ENCODE measurements at regions not wholly inside any gene's neighbourhood (a gene's known extent, or its start where the extent isn't known, plus 50 kb on each side); places are given as distances from the start of the nearest gene placed in this dataset.

DNA sequence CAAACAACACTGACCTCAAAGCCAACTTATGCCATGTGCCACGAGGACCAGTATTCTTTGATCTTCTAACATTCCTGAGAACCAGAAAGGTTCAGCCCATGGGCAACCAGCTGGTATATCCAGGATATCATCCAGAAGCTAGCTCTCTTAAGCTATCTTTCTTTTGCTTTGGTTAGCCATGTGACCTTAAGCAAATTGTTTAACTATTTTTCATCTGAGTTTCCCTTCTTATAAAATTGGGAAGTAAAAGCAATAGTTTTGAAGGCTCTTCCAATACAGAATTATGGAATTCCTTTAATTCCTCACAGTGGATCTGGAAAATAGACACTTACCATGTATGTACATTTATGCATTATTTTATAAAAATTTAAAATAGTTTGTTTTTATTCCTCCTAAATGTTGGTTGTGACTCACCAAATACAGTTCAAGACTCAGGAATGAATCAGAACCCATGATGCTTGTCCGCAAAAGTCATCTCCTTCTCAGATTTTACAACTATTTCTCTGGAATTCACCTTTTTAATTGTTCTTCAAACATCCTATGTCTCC is 435.7 kb downstream of the ZEB2 start:
- intact Hi-C loops (cut with DNase I; ENCODE audit: low total_unique reads), result no loop called here
- H3K4me1 ChIP-seq, result no peaks in the 10 kb centered on the region
- TF ChIP-seq, protein P1, sequence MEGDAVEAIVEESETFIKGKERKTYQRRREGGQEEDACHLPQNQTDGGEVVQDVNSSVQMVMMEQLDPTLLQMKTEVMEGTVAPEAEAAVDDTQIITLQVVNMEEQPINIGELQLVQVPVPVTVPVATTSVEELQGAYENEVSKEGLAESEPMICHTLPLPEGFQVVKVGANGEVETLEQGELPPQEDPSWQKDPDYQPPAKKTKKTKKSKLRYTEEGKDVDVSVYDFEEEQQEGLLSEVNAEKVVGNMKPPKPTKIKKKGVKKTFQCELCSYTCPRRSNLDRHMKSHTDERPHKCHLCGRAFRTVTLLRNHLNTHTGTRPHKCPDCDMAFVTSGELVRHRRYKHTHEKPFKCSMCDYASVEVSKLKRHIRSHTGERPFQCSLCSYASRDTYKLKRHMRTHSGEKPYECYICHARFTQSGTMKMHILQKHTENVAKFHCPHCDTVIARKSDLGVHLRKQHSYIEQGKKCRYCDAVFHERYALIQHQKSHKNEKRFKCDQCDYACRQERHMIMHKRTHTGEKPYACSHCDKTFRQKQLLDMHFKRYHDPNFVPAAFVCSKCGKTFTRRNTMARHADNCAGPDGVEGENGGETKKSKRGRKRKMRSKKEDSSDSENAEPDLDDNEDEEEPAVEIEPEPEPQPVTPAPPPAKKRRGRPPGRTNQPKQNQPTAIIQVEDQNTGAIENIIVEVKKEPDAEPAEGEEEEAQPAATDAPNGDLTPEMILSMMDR (IDR thresholded peaks at IDR 0.05), result no peak
- TF ChIP-seq POLR2AphosphoS5 (IDR thresholded peaks at IDR 0.05) (no peak), EP300 (IDR thresholded peaks at IDR 0.05) (no peak), POLR2A (IDR thresholded peaks at IDR 0.05) (no peak)
- no peak overlapping the region for H3K4me3 ChIP-seq
- H3K36me3 ChIP-seq, result no peaks in the 10 kb centered on the region
- no peaks in the 10 kb centered on the region for H3K9me3 ChIP-seq
- H3K27me3 ChIP-seq, result no peaks in the 10 kb centered on the region
- DNase-seq, result no peak
- no peak overlapping the region for H3K27ac ChIP-seq
- 77 to 89% (median 87%) methylated on average over 2 of the region's 2 CpGs for WGBS, 5 donors

DNA sequence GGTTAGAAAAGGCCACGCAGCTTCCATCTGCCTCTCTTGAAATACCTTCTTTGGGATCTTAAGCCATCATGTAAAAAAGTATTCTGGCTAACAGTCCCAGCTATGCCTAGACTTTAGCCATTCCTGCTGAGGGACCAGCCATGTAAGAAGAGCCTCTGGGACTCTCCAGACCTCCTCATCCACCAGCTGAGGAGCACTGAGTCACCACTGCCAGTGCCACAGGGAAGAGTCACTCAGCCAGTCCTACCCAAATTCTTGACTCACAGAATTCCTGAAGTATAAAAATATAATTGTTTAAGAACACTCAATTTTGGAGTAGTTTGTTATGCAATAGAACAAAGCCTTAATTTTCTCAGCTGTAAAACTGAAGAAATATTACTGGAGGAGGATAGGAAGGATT is 436.7 kb downstream of the ZEB2 start:
- H3K27me3 ChIP-seq, result no peaks in the 10 kb centered on the region
- TF ChIP-seq, protein P1 (IDR thresholded peaks at IDR 0.05), result no peak
- TF ChIP-seq EP300 (IDR thresholded peaks at IDR 0.05) (no peak), POLR2AphosphoS5 (IDR thresholded peaks at IDR 0.05) (no peak), POLR2A (IDR thresholded peaks at IDR 0.05) (no peak)
- H3K27ac ChIP-seq, result no peak overlapping the region
- intact Hi-C loops (cut with DNase I; ENCODE audit: low total_unique reads), result no loop called here
- H3K9me3 ChIP-seq, result no peaks in the 10 kb centered on the region
- H3K36me3 ChIP-seq, result no peaks in the 10 kb centered on the region
- WGBS, 5 donors, result 100% methylated on average over 1 of the region's 1 CpG
- peaks cover 0 to 4% (median 2%) of the 10 kb centered on the region in 4 donors for H3K4me1 ChIP-seq
- no peak overlapping the region for H3K4me3 ChIP-seq
- no peak for DNase-seq

DNA sequence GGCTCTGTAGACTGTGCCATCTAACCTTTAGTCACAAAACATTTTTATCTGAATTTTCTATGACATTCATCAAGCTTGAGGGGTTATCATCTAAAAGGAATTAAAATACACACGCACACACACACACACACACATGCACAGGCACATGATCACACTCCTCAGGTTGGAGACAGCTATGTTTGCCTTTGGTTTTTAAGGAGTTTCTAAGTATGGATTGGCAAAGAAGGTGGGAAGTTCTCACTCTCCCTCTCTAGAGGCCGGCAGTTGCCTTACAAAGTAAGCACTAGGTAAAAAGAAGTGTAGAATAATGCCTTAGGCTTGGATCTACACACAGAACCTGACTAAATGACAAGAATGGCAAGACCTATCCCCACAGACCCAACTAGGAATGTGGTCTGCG is 437.1 kb downstream of the ZEB2 start:
- Histone ChIP-seq H3K4me1 (peaks cover 0 to 9% (median 4%) of the 10 kb centered on the region in 4 donors), H3K9me3 (no peaks in the 10 kb centered on the region), H3K27me3 (no peaks in the 10 kb centered on the region), H3K27ac (no peak overlapping the region), H3K36me3 (no peaks in the 10 kb centered on the region), H3K4me3 (no peak overlapping the region)
- no peak for DNase-seq
- WGBS, 5 donors, result 86 to 100% (median 92%) methylated on average over 3 of the region's 3 CpGs
- TF ChIP-seq, protein P1 (IDR thresholded peaks at IDR 0.05), result no peak
- TF ChIP-seq POLR2A (IDR thresholded peaks at IDR 0.05), result no peak
- no peak for TF ChIP-seq EP300 (IDR thresholded peaks at IDR 0.05)
- no peak for TF ChIP-seq POLR2AphosphoS5 (IDR thresholded peaks at IDR 0.05)
- intact Hi-C loops (cut with DNase I; ENCODE audit: low total_unique reads), result no loop called here

DNA sequence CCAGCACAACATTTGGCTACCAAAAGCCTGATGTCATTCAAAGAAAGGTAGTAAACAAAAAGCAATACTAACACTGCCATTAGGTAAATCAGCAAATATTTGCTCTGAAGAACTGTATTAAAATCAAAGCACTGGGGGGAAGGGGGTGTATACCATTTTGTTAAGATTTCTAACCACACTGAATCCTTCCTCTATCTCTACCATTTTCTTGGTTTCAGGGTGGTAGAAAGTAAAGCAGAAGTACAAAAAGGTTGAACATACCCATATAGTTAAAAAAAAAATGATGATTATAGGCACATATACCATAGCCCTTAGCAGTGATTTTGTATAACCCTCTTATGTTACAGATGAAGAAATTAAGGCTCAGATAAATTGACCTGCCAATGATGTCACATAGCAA is 437.6 kb downstream of the ZEB2 start:
- no peak for DNase-seq
- H3K4me1 ChIP-seq, result peaks cover 0 to 10% (median 5%) of the 10 kb centered on the region in 4 donors
- no peaks in the 10 kb centered on the region for H3K9me3 ChIP-seq
- H3K36me3 ChIP-seq, result no peaks in the 10 kb centered on the region
- no peak for TF ChIP-seq POLR2A (IDR thresholded peaks at IDR 0.05)
- H3K27ac ChIP-seq, result no peak overlapping the region
- H3K27me3 ChIP-seq, result no peaks in the 10 kb centered on the region
- H3K4me3 ChIP-seq, result no peak overlapping the region
- intact Hi-C loops (cut with DNase I; ENCODE audit: low total_unique reads), result no loop called here

- TF ChIP-seq POLR2A (IDR thresholded peaks at IDR 0.05), result no peak
- TF ChIP-seq POLR2AphosphoS5 (IDR thresholded peaks at IDR 0.05), result no peak
- TF ChIP-seq, protein P1 (IDR thresholded peaks at IDR 0.05), result no peak
- TF ChIP-seq EP300 (IDR thresholded peaks at IDR 0.05), result no peak
Observed at GRCh38 chr2:144081272-144081671, 438.6 kb downstream of the ZEB2 start.

More at GRCh38 chr2:144081272-144081671, 438.6 kb downstream of the ZEB2 start:
- no peak for DNase-seq
- no peaks in the 10 kb centered on the region for H3K36me3 ChIP-seq
- no peak overlapping the region for H3K27ac ChIP-seq
- no peaks in the 10 kb centered on the region for H3K9me3 ChIP-seq
- intact Hi-C loops (cut with DNase I; ENCODE audit: low total_unique reads), result no loop called here
- H3K4me1 ChIP-seq, result peaks cover 0 to 10% (median 5%) of the 10 kb centered on the region in 4 donors
- WGBS, 5 donors, result 69 to 85% (median 74%) methylated on average over 2 of the region's 2 CpGs
- H3K4me3 ChIP-seq, result no peak overlapping the region
- H3K27me3 ChIP-seq, result no peaks in the 10 kb centered on the region
